Esophagus muscularis mucosa (tissue), 4 donors: ENCODE measurements at regions not wholly inside any gene's neighbourhood (a gene's known extent, or its start where the extent isn't known, plus 50 kb on each side); places are given as distances from the start of the nearest gene placed in this dataset.

ENCODE experiments used
- CTCF ChIP-seq, 3 experiments: fragments of 200-600 bp in 2 of 3; fragments of 450-650 bp in 1 of 3; sonication (generic) in 2 of 3; IDR thresholded peaks; one replicate each; pipeline ENCODE4 v1.5.1; 2017 to 2019; ENCODE audit warnings: antibody characterized with exemption in 3 of 3, mild to moderate bottlenecking in 2 of 3, moderate library complexity in 1 of 3
- EP300 ChIP-seq: sonication (generic); formaldehyde crosslinking; IDR thresholded peaks from one replicate; pipeline ENCODE4 v1.6.1; 2017; ENCODE audit warnings: antibody characterized with exemption
- POLR2A ChIP-seq: fragments of 450-650 bp; IDR thresholded peaks from one replicate; pipeline ENCODE4 v1.6.1; 2017; ENCODE audit warnings: antibody characterized with exemption, moderate library complexity, mild to moderate bottlenecking, low read depth

GRCh38 chr22:22410677-22411076, 97.9 kb downstream of the ZNF280B start:
- TF ChIP-seq CTCF (IDR thresholded peaks at IDR 0.05), result no peak
- no peak for TF ChIP-seq POLR2A
- no peak for TF ChIP-seq EP300
